ENCODE measurements at regions not wholly inside any gene's neighbourhood (a gene's known extent, or its start where the extent isn't known, plus 50 kb on each side); places are given as distances from the start of the nearest gene placed in this dataset.

DNA sequence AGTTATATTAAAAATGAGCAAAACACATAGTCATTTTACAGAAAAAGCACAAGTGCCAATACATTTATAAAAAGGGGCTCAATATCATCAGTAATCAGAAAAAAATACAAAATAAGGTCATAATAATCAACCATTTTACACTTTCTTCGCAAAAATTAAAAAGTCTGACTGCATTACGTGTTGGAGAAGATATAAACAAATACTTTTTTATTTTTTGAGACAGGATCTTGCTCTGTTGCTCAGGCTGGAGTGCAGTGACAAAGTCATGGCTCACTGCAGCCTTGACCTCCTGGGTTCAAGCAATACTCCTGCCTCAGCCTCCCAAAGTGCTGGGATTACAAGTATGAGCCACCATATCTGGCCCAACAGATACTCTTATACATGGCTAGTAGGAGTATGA, 181.5 kb upstream of the DIO3 start:
- no peaks in the 10 kb centered on the region for H3K9me3 ChIP-seq

DNA sequence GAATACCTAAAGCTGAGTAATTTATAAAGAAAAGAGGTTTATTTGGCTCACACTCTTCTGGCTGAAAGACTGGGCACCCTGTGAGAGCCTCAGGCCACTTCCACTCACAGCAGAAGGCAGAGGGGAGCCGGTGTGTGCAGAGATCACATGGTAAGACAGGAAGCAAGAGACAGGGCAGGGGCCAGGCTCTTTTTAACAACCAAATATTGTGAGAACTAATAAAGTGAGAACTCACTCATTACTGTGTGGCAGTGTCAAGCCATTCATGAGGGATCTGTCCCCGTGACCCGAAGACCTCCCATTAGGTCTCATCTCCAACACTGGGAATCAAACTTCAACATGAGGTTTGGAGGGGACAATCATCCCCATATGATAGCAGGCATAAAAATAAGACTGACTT, 180.8 kb upstream of the DIO3 start:
- no peak overlapping the region for H3K27ac ChIP-seq
- no peak for DNase-seq
- no peaks in the 10 kb centered on the region for H3K4me1 ChIP-seq
- no peak for TF ChIP-seq POLR2A (IDR thresholded peaks at IDR 0.05)
- TF ChIP-seq, protein P1, sequence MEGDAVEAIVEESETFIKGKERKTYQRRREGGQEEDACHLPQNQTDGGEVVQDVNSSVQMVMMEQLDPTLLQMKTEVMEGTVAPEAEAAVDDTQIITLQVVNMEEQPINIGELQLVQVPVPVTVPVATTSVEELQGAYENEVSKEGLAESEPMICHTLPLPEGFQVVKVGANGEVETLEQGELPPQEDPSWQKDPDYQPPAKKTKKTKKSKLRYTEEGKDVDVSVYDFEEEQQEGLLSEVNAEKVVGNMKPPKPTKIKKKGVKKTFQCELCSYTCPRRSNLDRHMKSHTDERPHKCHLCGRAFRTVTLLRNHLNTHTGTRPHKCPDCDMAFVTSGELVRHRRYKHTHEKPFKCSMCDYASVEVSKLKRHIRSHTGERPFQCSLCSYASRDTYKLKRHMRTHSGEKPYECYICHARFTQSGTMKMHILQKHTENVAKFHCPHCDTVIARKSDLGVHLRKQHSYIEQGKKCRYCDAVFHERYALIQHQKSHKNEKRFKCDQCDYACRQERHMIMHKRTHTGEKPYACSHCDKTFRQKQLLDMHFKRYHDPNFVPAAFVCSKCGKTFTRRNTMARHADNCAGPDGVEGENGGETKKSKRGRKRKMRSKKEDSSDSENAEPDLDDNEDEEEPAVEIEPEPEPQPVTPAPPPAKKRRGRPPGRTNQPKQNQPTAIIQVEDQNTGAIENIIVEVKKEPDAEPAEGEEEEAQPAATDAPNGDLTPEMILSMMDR (IDR thresholded peaks at IDR 0.05) = no peak
- H3K9me3 ChIP-seq = no peaks in the 10 kb centered on the region
- no peaks in the 10 kb centered on the region for H3K27me3 ChIP-seq
- no peak overlapping the region for H3K4me3 ChIP-seq
- no peaks in the 10 kb centered on the region for H3K36me3 ChIP-seq

More for the DNA sequence above, 181.5 kb upstream of the DIO3 start:
- H3K36me3 ChIP-seq = no peaks in the 10 kb centered on the region
- no peak overlapping the region for H3K27ac ChIP-seq
- no peak for DNase-seq
- no peak overlapping the region for H3K4me3 ChIP-seq
- H3K27me3 ChIP-seq = no peaks in the 10 kb centered on the region
- TF ChIP-seq, protein P1 (IDR thresholded peaks at IDR 0.05) = no peak
- no peak for TF ChIP-seq POLR2A (IDR thresholded peaks at IDR 0.05)
- H3K4me1 ChIP-seq = no peaks in the 10 kb centered on the region

DNA sequence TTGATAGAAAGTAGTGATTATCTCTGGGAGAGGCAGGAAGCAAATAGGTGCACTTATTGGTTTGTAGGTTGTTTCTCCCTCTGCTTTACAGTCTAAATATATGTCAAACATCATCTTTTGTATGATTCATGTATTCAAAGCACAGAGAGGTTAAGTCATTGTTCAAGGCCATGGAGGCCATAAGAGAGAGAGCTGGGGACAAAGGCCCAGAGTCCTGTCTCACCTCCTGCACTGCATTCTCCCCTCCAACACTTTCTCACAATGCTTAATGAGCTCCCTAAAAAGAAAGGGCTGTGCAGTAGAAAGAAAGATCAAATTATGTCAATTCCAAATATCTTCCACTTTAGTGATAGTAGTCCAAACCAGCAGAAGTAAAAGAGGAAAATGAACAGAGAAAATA, 180.4 kb upstream of the DIO3 start:
- Histone ChIP-seq H3K27me3 (no peaks in the 10 kb centered on the region), H3K4me3 (no peak overlapping the region), H3K4me1 (no peaks in the 10 kb centered on the region), H3K36me3 (no peaks in the 10 kb centered on the region), H3K9me3 (no peaks in the 10 kb centered on the region), H3K27ac (no peak overlapping the region)
- no peak for DNase-seq
- TF ChIP-seq POLR2A (IDR thresholded peaks at IDR 0.05) = no peak
- TF ChIP-seq, protein P1 (IDR thresholded peaks at IDR 0.05) = no peak

DNA sequence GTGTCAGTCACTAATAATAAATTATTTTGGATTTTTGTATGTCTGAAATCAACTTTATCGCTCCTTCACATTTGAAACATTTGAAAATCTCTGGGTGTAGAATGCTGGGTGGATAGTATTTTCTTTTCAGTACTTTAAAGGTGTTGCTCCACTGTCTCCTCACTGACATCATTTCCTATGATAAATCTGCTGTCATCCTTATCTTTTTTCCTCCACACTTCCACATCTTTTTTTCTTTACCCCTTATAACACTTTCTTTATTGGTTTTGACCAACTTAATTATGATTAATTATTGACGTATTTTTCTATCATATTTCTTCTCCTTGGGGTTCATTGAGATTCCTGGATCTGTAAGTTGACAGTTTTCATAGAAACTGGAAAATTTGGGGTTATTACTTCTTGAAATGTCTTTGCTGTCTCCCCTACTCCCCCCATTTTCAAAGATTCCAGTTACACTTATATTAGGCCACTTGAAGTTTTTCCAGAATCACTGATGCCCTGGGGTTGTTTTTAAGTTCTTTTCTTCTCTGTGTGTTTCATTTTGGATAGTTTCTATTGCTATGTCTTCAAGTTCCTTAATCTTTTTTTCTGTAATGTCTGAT, 177.5 kb upstream of the DIO3 start:
- no peaks in the 10 kb centered on the region for H3K27me3 ChIP-seq
- H3K36me3 ChIP-seq = no peaks in the 10 kb centered on the region
- H3K9me3 ChIP-seq = no peaks in the 10 kb centered on the region
- no peaks in the 10 kb centered on the region for H3K4me1 ChIP-seq
- no peak for DNase-seq
- no peak overlapping the region for H3K27ac ChIP-seq
- no peak for TF ChIP-seq POLR2A (IDR thresholded peaks at IDR 0.05)
- TF ChIP-seq, protein P1 (IDR thresholded peaks at IDR 0.05) = no peak
- no peak overlapping the region for H3K4me3 ChIP-seq

DNA sequence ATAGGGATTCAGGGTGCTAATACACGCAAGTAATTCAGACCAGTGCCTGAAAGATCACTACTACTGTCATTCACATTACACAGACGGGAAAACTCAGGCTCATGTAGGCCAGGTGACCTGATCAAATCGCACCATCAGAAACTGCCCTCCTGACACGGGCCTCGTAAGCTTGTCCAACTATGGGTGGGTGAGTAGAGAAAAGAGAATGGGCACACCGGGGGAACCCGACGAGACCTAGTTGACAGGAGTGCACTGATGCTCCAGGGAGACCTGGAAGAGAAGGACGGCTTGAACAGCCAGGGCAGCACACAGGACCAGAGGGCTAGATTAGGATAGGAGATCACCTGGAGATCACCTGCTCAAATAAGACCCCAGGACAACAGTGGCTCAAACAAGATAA, 166.9 kb upstream of the DIO3 start:
- Histone ChIP-seq H3K4me3 (no peak overlapping the region), H3K9me3 (no peaks in the 10 kb centered on the region), H3K4me1 (no peaks in the 10 kb centered on the region), H3K27ac (no peak overlapping the region), H3K36me3 (no peaks in the 10 kb centered on the region), H3K27me3 (no peaks in the 10 kb centered on the region)
- no peak for DNase-seq
- TF ChIP-seq, protein P1 (IDR thresholded peaks at IDR 0.05) = no peak
- no peak for TF ChIP-seq POLR2A (IDR thresholded peaks at IDR 0.05)

DNA sequence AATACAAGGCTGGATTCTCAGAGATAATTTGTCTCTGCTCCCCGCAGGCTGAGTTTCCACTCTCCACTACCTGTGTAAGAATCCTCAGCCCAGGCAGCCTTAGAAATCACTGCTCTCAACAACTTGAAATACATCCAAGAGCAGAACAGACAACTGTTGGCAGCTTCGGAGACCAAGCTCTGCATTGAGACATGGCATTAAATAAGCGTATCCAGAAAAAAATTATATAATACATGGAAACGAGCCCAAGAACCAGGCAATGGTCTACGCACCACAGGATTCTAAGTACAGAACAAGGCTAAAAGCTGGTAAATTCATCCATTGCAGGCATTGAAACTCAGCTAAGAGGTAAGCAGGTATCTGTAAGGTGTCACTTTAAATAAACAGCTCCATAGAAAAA, 165.5 kb upstream of the DIO3 start:
- Histone ChIP-seq H3K9me3 (no peaks in the 10 kb centered on the region), H3K4me3 (no peak overlapping the region), H3K36me3 (no peaks in the 10 kb centered on the region), H3K27me3 (no peaks in the 10 kb centered on the region), H3K4me1 (no peaks in the 10 kb centered on the region), H3K27ac (no peak overlapping the region)
- DNase-seq = no peak
- TF ChIP-seq, protein P1 (IDR thresholded peaks at IDR 0.05) = no peak
- TF ChIP-seq POLR2A (IDR thresholded peaks at IDR 0.05) = no peak
